PFSK-1 (cell line): ENCODE measurements at regions not wholly inside any gene's neighbourhood (a gene's known extent, or its start where the extent isn't known, plus 50 kb on each side); places are given as distances from the start of the nearest gene placed in this dataset.

Source experiments
- FOXP2 ChIP-seq: optimal IDR thresholded peaks from 2 replicates; pipeline ENCODE3; 2011; ENCODE audit warnings: borderline replicate concordance, control low read depth, inconsistent platforms; ENCODE audit not compliant: insufficient read depth; ENCODE audit errors: extremely low read length, extremely low read depth
- POLR2AphosphoS5 ChIP-seq: IDR thresholded peaks from 2 replicates; pipeline ENCODE4 v1.6.1; 2012; ENCODE audit warnings: low read depth, mild to moderate bottlenecking, control low read depth, low read length, moderate library complexity
- SIN3A ChIP-seq: IDR thresholded peaks from 2 replicates; pipeline ENCODE4 v1.6.1; 2012; ENCODE audit warnings: mild to moderate bottlenecking, low read length, moderate library complexity, borderline replicate concordance; ENCODE audit not compliant: insufficient read depth
- TAF1 ChIP-seq: IDR thresholded peaks from 2 replicates; pipeline ENCODE4 v1.6.1; 2012; ENCODE audit warnings: low read length, control low read depth, borderline replicate concordance; ENCODE audit not compliant: insufficient read depth
- TF ChIP-seq, protein P1 (sequence below), 2 experiments: IDR thresholded peaks; 2 replicates each; pipeline versions ENCODE4 v1.6.1 to v1.8.0; 2011 to 2012; ENCODE audit warnings: low read depth in 2 of 2, low read length in 2 of 2, control low read depth in 1 of 2, inconsistent platforms in 1 of 2, mild to moderate bottlenecking in 1 of 2, moderate library complexity in 1 of 2; ENCODE audit not compliant: insufficient read depth in 1 of 2

DNA sequence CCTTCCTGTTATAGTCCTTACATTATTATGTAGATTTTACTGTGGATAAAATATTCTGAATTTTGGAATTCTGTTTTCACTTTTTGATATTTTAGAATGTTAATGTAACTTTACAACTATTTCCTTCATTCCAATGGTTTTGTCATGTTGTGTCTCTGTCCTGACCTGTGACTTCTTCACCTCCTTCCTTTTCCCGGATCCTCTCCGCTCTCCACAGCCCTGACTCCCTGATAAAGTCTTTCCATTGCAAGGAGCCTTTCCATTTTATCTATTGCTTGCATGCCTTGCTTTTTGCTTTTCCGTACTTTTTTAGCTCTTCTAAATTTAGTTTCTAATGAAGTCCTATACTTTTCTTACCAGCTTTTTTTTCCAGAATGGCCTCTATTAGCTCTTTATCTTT lies 117.6 kb upstream of the ARRDC3 start:
- TF ChIP-seq TAF1: no peak
- no peak for TF ChIP-seq FOXP2
- TF ChIP-seq, protein P1, sequence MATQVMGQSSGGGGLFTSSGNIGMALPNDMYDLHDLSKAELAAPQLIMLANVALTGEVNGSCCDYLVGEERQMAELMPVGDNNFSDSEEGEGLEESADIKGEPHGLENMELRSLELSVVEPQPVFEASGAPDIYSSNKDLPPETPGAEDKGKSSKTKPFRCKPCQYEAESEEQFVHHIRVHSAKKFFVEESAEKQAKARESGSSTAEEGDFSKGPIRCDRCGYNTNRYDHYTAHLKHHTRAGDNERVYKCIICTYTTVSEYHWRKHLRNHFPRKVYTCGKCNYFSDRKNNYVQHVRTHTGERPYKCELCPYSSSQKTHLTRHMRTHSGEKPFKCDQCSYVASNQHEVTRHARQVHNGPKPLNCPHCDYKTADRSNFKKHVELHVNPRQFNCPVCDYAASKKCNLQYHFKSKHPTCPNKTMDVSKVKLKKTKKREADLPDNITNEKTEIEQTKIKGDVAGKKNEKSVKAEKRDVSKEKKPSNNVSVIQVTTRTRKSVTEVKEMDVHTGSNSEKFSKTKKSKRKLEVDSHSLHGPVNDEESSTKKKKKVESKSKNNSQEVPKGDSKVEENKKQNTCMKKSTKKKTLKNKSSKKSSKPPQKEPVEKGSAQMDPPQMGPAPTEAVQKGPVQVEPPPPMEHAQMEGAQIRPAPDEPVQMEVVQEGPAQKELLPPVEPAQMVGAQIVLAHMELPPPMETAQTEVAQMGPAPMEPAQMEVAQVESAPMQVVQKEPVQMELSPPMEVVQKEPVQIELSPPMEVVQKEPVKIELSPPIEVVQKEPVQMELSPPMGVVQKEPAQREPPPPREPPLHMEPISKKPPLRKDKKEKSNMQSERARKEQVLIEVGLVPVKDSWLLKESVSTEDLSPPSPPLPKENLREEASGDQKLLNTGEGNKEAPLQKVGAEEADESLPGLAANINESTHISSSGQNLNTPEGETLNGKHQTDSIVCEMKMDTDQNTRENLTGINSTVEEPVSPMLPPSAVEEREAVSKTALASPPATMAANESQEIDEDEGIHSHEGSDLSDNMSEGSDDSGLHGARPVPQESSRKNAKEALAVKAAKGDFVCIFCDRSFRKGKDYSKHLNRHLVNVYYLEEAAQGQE (IDR thresholded peaks at IDR 0.05; ENCODE audit: insufficient read depth in 1 of 2, low read depth in 2 of 2, low read length in 2 of 2): no peak
- TF ChIP-seq SIN3A: no peak
- no peak for TF ChIP-seq POLR2AphosphoS5

DNA sequence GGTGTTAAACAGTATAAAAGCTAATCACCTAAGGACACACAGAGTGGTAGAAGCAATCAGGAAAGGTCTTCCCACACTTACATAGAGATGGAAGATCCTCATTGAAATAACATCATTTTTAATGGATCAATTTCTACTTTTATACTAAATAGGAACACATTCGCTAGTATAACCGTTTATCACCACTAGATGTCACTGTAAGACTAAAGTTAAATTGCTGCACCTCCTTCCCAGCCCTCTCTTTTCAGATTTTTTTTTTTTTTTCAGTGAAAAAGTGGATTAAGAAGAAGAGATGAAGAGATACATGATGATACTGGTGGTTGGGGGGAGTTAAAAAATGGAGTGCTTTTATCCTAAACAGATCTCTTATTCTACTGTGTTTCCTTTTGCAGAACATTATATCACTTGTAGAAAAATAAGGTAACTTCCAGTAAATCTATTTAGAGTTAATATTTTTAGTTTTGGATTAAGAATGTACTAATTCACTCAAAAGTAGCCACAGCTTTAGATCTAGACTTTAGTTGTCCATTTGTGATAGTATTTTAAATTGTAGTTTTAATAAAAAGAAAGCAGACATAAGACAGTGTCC lies 116.9 kb upstream of the ARRDC3 start:
- TF ChIP-seq SIN3A (no peak), TAF1 (no peak), FOXP2 (no peak), POLR2AphosphoS5 (no peak)
- TF ChIP-seq, protein P1 (IDR thresholded peaks at IDR 0.05; ENCODE audit: insufficient read depth in 1 of 2, low read depth in 2 of 2, low read length in 2 of 2): no peak

DNA sequence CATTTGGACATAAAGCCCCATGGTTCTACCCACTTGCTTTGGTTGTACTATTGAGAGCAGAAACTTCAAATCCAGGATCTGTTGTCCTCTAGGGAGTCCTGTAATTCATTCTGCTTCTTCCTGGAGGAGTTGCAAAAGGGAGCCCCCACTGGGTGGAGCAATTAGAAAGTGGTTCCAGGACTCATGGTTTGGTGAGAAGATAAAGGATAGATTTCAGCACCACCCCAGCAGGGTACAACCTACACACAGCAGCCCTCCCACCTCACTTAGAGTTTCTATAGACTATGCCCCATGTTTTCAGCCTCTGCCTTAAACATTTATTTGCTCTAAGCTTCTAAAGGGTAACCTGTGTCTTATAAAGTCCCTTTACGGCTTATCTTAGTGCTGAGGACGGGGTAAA lies 112.6 kb upstream of the ARRDC3 start:
- TF ChIP-seq POLR2AphosphoS5 (no peak), TAF1 (no peak)

DNA sequence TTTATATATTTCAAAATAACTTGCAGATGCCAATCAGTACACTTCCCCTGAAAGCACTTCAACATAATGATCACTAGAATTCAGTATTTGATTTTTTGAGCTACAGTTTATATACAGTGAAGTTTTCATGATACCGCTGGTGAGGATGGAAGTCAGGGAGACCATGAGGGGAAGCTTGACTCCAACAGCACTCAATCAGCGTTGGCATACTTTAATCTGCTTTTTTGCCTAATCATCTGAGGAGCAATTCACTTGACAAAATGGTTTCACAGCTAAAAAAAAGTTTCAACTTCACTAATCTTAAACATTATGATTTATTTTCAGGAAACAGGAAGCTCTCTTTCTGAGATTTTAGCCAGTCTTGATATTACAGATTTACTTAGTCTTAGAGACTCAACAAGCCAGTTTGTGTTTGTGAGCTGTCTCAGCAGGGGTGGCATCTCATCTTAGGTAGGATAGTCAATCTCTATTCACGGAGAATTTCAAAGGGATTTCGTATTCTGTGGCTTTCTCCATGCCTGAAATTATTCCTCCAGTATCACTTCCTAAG lies 111.4 kb upstream of the ARRDC3 start:
- TF ChIP-seq POLR2AphosphoS5 (no peak), FOXP2 (no peak), SIN3A (no peak), TAF1 (no peak)
- TF ChIP-seq, protein P1 (IDR thresholded peaks at IDR 0.05; ENCODE audit: insufficient read depth in 1 of 2, low read depth in 2 of 2, low read length in 2 of 2): no peak

DNA sequence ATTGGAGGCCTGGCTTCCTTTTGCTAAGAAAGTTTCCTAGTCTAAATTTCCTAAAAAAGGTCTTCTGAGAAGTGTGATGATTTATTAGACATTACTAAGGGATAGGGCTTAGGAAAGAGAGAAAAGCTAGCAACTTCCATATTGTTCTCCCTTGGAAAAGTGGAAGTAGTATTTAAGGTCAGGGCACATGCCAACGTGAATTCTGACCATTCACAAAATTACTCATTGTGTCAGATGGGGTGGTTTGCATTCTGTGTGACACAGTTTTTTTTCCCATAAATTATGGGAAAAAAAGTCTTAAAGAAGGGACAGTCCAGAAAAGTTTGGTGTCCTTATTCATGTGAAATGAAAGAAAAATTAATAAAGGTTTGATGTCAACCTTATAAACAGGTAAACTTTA lies 110.0 kb upstream of the ARRDC3 start:
- TF ChIP-seq SIN3A: no peak
- TF ChIP-seq POLR2AphosphoS5: no peak
- TF ChIP-seq, protein P1 (IDR thresholded peaks at IDR 0.05; ENCODE audit: insufficient read depth in 1 of 2, low read depth in 2 of 2, low read length in 2 of 2): no peak
- no peak for TF ChIP-seq FOXP2
